ENCODE measurements at regions not wholly inside any gene's neighbourhood (a gene's known extent, or its start where the extent isn't known, plus 50 kb on each side); places are given as distances from the start of the nearest gene placed in this dataset.
"Not testable (repeated sequence)": the region's sequence is repeated elsewhere in the genome, so short reads cannot be mapped to it uniquely, and the experiment has no call there.

DNA sequence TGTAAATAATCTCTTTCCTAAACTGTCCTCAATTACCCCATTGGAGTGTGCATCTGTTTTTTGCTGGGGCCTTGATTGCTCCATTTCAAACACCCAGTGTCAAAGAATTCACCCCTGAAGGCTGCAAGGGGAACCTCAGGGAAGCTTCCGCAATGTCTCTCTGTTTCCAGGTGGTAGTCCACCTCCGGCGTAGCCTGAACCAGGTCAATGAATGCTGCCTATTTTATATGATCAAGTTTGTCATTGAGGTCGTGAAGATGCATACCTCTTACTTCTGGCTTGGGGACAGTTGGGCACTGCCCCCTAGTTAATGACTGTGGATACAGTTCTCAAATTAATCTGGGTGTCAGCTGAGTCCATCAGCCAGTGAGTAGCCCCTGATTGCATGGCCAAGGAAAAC lies 79.1 kb downstream of the NPIPB5 start:
- not testable (repeated sequence) for TF ChIP-seq POLR2A (IDR thresholded peaks at IDR 0.05; ENCODE audit: low read length); GATA1 (IDR thresholded peaks at IDR 0.05; ENCODE audit: low read depth, low read length)
